Ascending aorta (tissue), 2 donors: ENCODE measurements at regions not wholly inside any gene's neighbourhood (a gene's known extent, or its start where the extent isn't known, plus 50 kb on each side); places are given as distances from the start of the nearest gene placed in this dataset.
A peak's percentile ranks its signal among the peaks of the same experiment; 100 is the strongest.

Experiments used
- DNase-seq, 2 donors: peaks; one replicate each; pipeline ENCODE4 v3.0.0-alpha.2; 2019; ENCODE audit warnings: low spot score in 2 of 2
- H3K27ac ChIP-seq, 2 donors: fragments of 200-600 bp; sonication (generic); one replicate each; pipeline ENCODE4 v1.5.1; 2016 to 2017; ENCODE audit warnings: mild to moderate bottlenecking in 1 of 2
- H3K27me3 ChIP-seq: fragments of 200-600 bp; sonication (generic); one replicate; pipeline ENCODE4 v1.5.1; 2017
- H3K36me3 ChIP-seq, 2 donors: fragments of 200-600 bp; sonication (generic); one replicate each; pipeline ENCODE4 v1.5.1; 2016
- H3K4me1 ChIP-seq, 2 donors: fragments of 200-600 bp; sonication (generic); one replicate each; pipeline ENCODE4 v1.5.1; 2016 to 2017; ENCODE audit warnings: mild to moderate bottlenecking in 1 of 2
- H3K4me3 ChIP-seq, 2 donors: fragments of 200-600 bp; sonication (generic); one replicate each; pipeline ENCODE4 v1.5.1; 2016 to 2017; ENCODE audit warnings: mild to moderate bottlenecking in 1 of 2
- H3K9me3 ChIP-seq, 2 donors: fragments of 200-600 bp; sonication (generic); one replicate each; pipeline ENCODE4 v1.5.1; 2016
- CTCF ChIP-seq, 3 experiments: fragments of 200-600 bp in 2 of 3; fragments of 450-650 bp in 1 of 3; sonication (generic) in 2 of 3; IDR thresholded peaks; one replicate each; pipeline ENCODE4 v1.5.1; 2016 to 2019; ENCODE audit warnings: antibody characterized with exemption in 3 of 3, mild to moderate bottlenecking in 1 of 3, moderate library complexity in 1 of 3
- intact Hi-C: fragments of 100-400 bp; cut with DNase I; formaldehyde crosslinking; loops from one replicate; pipeline ENCODE4 v1.15.1; 2023

GRCh38 chr14:103220134-103220981 lies 97.1 kb downstream of the TNFAIP2 start:
- Histone ChIP-seq H3K4me1 (no peaks in the 10 kb centered on the region), H3K9me3 (no peaks in the 10 kb centered on the region), H3K36me3 (no peaks in the 10 kb centered on the region), H3K27ac (no peak overlapping the region), H3K4me3 (peak overlapping the region; percentile 40 to 54), H3K27me3 (peaks cover 13% of the 10 kb centered on the region)
- DNase-seq, result no peak
- TF ChIP-seq CTCF (IDR thresholded peaks at IDR 0.05), result no peak
- intact Hi-C loops, result no loop called here

DNA sequence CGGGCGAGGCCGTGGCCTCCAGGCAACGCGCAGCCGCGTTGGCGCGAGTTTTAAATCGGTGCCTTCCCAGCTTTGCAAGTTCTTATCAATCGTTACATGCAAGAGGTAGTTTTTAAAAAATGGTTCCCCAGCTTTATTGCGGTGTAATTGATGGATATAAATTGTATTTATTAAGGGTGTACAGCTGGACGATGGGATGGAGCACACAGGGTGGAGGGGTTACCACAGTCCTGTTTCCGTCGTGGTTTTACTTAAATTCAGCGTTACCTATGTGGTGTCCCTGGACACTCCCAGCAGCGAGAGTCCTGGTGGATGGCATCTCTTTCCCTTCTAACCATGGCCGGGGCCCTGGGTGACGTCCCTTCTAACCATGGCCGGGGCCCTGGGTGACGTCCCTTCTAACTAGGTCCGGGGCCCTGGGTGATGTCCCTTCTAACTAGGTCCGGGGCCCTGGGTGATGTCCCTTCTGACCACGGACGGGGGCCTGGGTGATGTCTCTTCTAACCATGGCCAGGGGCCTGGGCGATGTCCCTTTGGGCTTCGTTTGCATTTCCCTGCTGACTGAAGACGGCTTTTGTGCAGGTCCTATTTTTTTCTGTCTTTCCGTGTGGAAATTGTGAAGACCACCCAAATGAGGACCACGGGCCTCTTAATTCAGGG lies 97.9 kb downstream of the TNFAIP2 start:
- H3K4me1 ChIP-seq, result no peaks in the 10 kb centered on the region
- intact Hi-C loops, result no loop called here
- H3K4me3 ChIP-seq, result peak overlapping the region; percentile 40 to 54
- no peaks in the 10 kb centered on the region for H3K36me3 ChIP-seq
- DNase-seq, result no peak
- peaks cover 13% of the 10 kb centered on the region for H3K27me3 ChIP-seq
- no peak overlapping the region for H3K27ac ChIP-seq
- no peak for TF ChIP-seq CTCF (IDR thresholded peaks at IDR 0.05)
- no peaks in the 10 kb centered on the region for H3K9me3 ChIP-seq

- Histone ChIP-seq H3K4me1 (no peaks in the 10 kb centered on the region), H3K9me3 (no peaks in the 10 kb centered on the region), H3K36me3 (no peaks in the 10 kb centered on the region), H3K27me3 (peaks cover 13% of the 10 kb centered on the region), H3K27ac (no peak overlapping the region), H3K4me3 (no peak overlapping the region)
- TF ChIP-seq CTCF (IDR thresholded peaks at IDR 0.05), result no peak
- intact Hi-C loops, result no loop called here
- DNase-seq, result no peak
These were observed 98.6 kb downstream of the TNFAIP2 start for GRCh38 chr14:103221781-103222358.

DNA sequence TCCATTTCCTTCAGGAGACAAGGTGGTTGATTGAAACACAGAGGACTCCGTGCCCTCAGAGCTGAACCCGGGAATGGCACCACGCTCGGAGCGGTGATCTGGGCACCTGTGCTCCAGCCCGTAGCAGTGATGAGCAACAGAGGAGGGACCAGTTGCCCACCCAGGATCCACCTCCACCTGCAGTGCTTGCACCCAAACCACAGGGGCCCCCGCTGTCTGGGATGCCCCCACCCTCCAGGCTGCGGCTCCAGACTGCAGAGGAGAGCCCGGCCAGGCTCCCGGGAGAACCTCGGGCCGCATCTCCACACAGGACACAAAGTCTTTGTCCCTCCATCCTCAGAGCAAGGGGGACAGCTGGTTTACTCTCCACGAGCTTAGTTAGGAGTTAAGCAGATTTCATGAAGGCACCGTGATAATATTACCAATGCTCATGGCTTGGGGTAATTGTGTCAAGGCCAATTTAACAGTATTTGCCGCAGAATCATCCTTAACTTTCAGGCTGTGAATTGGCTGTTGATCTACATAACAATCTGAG lies 100.6 kb downstream of the TNFAIP2 start:
- no peaks in the 10 kb centered on the region for H3K9me3 ChIP-seq
- H3K27me3 ChIP-seq, result peaks cover 13% of the 10 kb centered on the region

GRCh38 chr14:103225062-103225461 lies 101.8 kb downstream of the TNFAIP2 start:
- intact Hi-C loops, result no loop called here
- DNase-seq, result no peak
- TF ChIP-seq CTCF (IDR thresholded peaks at IDR 0.05), result no peak

More for the DNA sequence above, 100.6 kb downstream of the TNFAIP2 start:
- DNase-seq, result no peak
- Histone ChIP-seq H3K4me1 (no peaks in the 10 kb centered on the region), H3K36me3 (no peaks in the 10 kb centered on the region), H3K4me3 (no peak overlapping the region), H3K27ac (no peak overlapping the region)
- no peak for TF ChIP-seq CTCF (IDR thresholded peaks at IDR 0.05)
- intact Hi-C loops, result no loop called here

More at GRCh38 chr14:103225062-103225461, 101.8 kb downstream of the TNFAIP2 start:
- no peaks in the 10 kb centered on the region for H3K36me3 ChIP-seq
- no peaks in the 10 kb centered on the region for H3K4me1 ChIP-seq
- peaks cover 11% of the 10 kb centered on the region for H3K27me3 ChIP-seq
- no peak overlapping the region for H3K27ac ChIP-seq
- H3K4me3 ChIP-seq, result no peak overlapping the region
- H3K9me3 ChIP-seq, result no peaks in the 10 kb centered on the region
